ENCODE measurements at regions not wholly inside any gene's neighbourhood (a gene's known extent, or its start where the extent isn't known, plus 50 kb on each side); places are given as distances from the start of the nearest gene placed in this dataset.

GRCh38 chr11:98495016-98495415, 525.7 kb upstream of the CNTN5 start:
- 0% methylated on average over 1 of the region's 2 CpGs for WGBS (ENCODE audit: insufficient coverage, low coverage, missing lambda C conversion rate)
- POLR2A ChIA-PET, result no interaction called here
- no peak overlapping the region for H3K27ac ChIP-seq (ENCODE audit: extremely low read depth, low read depth, low read length)
- H4K20me1 ChIP-seq (replicated peaks; ENCODE audit: control insufficient read depth, insufficient read depth, low read length), result no peaks in the 10 kb centered on the region
- H3K36me3 ChIP-seq (ENCODE audit: control insufficient read depth, insufficient read depth, low read length), result no peaks in the 10 kb centered on the region
- intact Hi-C loops (cut with micrococcal nuclease) (no loop called here), in situ Hi-C loops (cut with MboI) (no loop called here)
- no peak for DNase-seq (ENCODE audit: extremely low read depth in 1 of 4, low spot score in 3 of 4)
- H3K79me2 ChIP-seq (ENCODE audit: control insufficient read depth, insufficient read depth, low read length), result no peaks in the 10 kb centered on the region
- no peak overlapping the region; the same call in 1 of the 2 replicates for H2AFZ ChIP-seq (ENCODE audit: low read depth, low read length)
- no peaks in the 10 kb centered on the region for H3K9me3 ChIP-seq (replicated peaks; ENCODE audit: control insufficient read depth, insufficient read depth, low read depth, low read length)
- no peak overlapping the region for H3K9ac ChIP-seq (ENCODE audit: insufficient read depth in 1 of 2, low read depth in 2 of 2, low read length in 2 of 2)
- ATAC-seq, result no peak
- H3K4me2 ChIP-seq (ENCODE audit: insufficient read depth, low read length), result no peak overlapping the region
- TF ChIP-seq BCOR (IDR thresholded peaks at IDR 0.05), result no peak
- FAIRE-seq, result no peak
- no TSS peak for BruUV-seq (replicated peaks)
- CTCF ChIA-PET (ENCODE audit: low intra/inter-chr PET ratio), result no interaction called here
- no peaks in the 10 kb centered on the region for H3K4me1 ChIP-seq (replicated peaks in 1 of 2; ENCODE audit: control insufficient read depth in 2 of 2, insufficient read depth in 2 of 2, low read length in 2 of 2)
- no peaks in the 10 kb centered on the region for H3K27me3 ChIP-seq (ENCODE audit: control insufficient read depth in 2 of 2, insufficient read depth in 2 of 2, low read length in 2 of 2)
- no peak overlapping the region for H3K4me3 ChIP-seq
- no peaks in the 10 kb centered on the region for H3K9me1 ChIP-seq (ENCODE audit: control insufficient read depth, insufficient read depth, low read length)

- ATAC-seq (no peak), FAIRE-seq (no peak), DNase-seq (ENCODE audit: extremely low read depth in 1 of 4, low spot score in 3 of 4) (no peak)
- H3K4me1 ChIP-seq (replicated peaks in 1 of 2; ENCODE audit: control insufficient read depth in 2 of 2, insufficient read depth in 2 of 2, low read length in 2 of 2), result no peaks in the 10 kb centered on the region
- H3K4me3 ChIP-seq, result no peak overlapping the region
- no peaks in the 10 kb centered on the region for H3K9me3 ChIP-seq (replicated peaks; ENCODE audit: control insufficient read depth, insufficient read depth, low read depth, low read length)
- no peaks in the 10 kb centered on the region for H3K27me3 ChIP-seq (ENCODE audit: control insufficient read depth in 2 of 2, insufficient read depth in 2 of 2, low read length in 2 of 2)
- CTCF ChIA-PET (ENCODE audit: low intra/inter-chr PET ratio), result no interaction called here
- H3K9me1 ChIP-seq (ENCODE audit: control insufficient read depth, insufficient read depth, low read length), result no peaks in the 10 kb centered on the region
- no peak overlapping the region for H3K27ac ChIP-seq (ENCODE audit: extremely low read depth, low read depth, low read length)
- H3K9ac ChIP-seq (ENCODE audit: insufficient read depth in 1 of 2, low read depth in 2 of 2, low read length in 2 of 2), result no peak overlapping the region
- POLR2A ChIA-PET, result no interaction called here
- H3K4me2 ChIP-seq (ENCODE audit: insufficient read depth, low read length), result peak overlapping the region; percentile 10; the same call in 1 of the 2 replicates
- in situ Hi-C loops (cut with MboI), result no loop called here
- no peaks in the 10 kb centered on the region for H3K36me3 ChIP-seq (ENCODE audit: control insufficient read depth, insufficient read depth, low read length)
- no peaks in the 10 kb centered on the region for H3K79me2 ChIP-seq (ENCODE audit: control insufficient read depth, insufficient read depth, low read length)
- BruUV-seq (replicated peaks), result no TSS peak
- no peaks in the 10 kb centered on the region for H4K20me1 ChIP-seq (replicated peaks; ENCODE audit: control insufficient read depth, insufficient read depth, low read length)
- 1% methylated on average over 5 of the region's 5 CpGs for WGBS (ENCODE audit: insufficient coverage, low coverage, missing lambda C conversion rate)
- intact Hi-C loops (cut with micrococcal nuclease), result no loop called here
- peak overlapping the region; percentile 48 for H2AFZ ChIP-seq (ENCODE audit: low read depth, low read length)
- no peak for TF ChIP-seq CEBPG (CRISPR knock-in tag; IDR thresholded peaks at IDR 0.05)
- TF ChIP-seq CEBPG (tag; conservative IDR thresholded peaks at IDR 0.05 in 1 of 2, IDR thresholded peaks at IDR 0.05 in 1 of 2), result no peak
- no peak for TF ChIP-seq ZBTB40 (IDR thresholded peaks at IDR 0.05)
- TF ChIP-seq ZBTB40 (CRISPR knock-in tag; IDR thresholded peaks at IDR 0.05), result no peak
- no peak for TF ChIP-seq CXXC5 (CRISPR knock-in tag; IDR thresholded peaks at IDR 0.05)
Measured at GRCh38 chr11:98495601-98496000, 525.1 kb upstream of the CNTN5 start.

Data from K562 (cell line).